Hepatocyte (in vitro differentiated cells): ENCODE measurements at regions not wholly inside any gene's neighbourhood (a gene's known extent, or its start where the extent isn't known, plus 50 kb on each side); places are given as distances from the start of the nearest gene placed in this dataset.

Experiments
- CTCF ChIP-seq: fragments of 200-600 bp; sonication (generic); IDR thresholded peaks from 2 replicates; pipeline ENCODE4 v1.5.1; 2016; ENCODE audit warnings: antibody characterized with exemption, mild to moderate bottlenecking; ENCODE audit not compliant: poor library complexity
- EZH2 ChIP-seq: fragments of 200-600 bp; sonication (generic); IDR thresholded peaks from 2 replicates; pipeline ENCODE4 v1.6.1; 2016; ENCODE audit warnings: antibody characterized with exemption, mild to moderate bottlenecking, borderline replicate concordance

GRCh38 chr2:156852210-156852609 is 405.3 kb upstream of the GALNT5 start:
- no peak for TF ChIP-seq CTCF
- no peak for TF ChIP-seq EZH2
